Stimulated activated CD4-positive, alpha-beta T cell treated with anti-CD3 and anti-CD28 coated beads, Interleukin-2, amount 100 ng/mL, for 48 hours (primary cell): ENCODE measurements at regions not wholly inside any gene's neighbourhood (a gene's known extent, or its start where the extent isn't known, plus 50 kb on each side); places are given as distances from the start of the nearest gene placed in this dataset.
A peak's percentile ranks its signal among the peaks of the same experiment; 100 is the strongest.
"Not testable (repeated sequence)": the region's sequence is repeated elsewhere in the genome, so short reads cannot be mapped to it uniquely, and the experiment has no call there.

Source experiments
- DNase-seq, 2 donors: peaks; one replicate each; pipeline ENCODE4 v3.0.0-alpha.2; 2020

DNA sequence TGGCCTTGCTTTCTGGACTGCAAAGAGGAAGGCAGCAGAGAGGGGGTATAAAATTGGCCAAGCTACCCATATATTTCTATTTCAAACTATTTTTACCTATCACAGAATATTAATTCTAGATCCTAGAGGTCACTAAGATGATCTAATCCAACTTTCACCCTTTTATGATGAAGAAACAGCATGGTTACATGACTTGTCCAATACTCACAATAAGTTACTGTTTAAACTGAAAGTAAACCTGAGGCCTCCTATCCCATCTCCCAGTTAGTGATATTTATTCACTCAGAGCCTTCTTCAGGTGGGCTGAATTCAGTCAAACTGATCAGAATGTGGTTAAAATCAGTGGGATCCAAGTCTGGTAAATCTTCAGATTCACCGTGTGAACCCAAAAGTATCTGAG lies 1345.1 kb downstream of the XPNPEP1 start:
- no peak for DNase-seq

DNA sequence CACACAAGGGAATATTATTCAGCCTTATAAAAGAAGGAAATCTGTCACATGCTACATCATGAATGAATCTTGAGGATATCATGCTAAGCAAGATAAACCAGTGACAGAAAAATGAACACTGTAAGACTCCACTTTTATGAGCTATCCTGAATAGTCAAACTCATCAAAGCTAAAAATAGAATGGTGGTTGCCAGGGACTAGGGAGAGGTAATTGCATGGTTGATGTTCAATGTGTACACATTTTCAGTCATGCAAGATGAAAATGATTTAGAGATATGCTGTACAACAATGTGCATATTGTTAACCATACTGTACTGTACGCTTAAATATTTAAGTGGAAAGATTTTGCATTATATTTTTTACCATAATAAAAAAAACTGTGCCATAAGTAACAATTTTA lies 1349.1 kb downstream of the XPNPEP1 start:
- no peak for DNase-seq

DNA sequence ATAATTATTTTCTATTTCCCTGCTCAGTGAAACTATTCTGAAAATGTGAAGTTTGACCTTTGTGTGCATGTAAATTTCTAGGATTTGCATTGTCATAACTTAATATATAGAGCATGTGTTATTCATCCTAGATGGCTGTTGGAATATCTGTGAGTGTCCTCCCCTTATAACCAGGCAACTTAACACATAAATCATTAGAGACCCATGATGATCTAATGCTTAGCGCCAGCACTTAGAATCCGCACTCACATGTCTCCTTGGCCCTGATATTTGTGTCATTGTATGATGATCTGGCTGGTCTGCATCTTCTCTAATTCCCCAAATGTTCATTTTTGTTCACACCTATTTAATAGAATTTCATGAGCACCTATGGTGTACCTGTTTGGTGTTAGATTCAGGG lies 1354.5 kb downstream of the XPNPEP1 start:
- DNase-seq: no peak

DNA sequence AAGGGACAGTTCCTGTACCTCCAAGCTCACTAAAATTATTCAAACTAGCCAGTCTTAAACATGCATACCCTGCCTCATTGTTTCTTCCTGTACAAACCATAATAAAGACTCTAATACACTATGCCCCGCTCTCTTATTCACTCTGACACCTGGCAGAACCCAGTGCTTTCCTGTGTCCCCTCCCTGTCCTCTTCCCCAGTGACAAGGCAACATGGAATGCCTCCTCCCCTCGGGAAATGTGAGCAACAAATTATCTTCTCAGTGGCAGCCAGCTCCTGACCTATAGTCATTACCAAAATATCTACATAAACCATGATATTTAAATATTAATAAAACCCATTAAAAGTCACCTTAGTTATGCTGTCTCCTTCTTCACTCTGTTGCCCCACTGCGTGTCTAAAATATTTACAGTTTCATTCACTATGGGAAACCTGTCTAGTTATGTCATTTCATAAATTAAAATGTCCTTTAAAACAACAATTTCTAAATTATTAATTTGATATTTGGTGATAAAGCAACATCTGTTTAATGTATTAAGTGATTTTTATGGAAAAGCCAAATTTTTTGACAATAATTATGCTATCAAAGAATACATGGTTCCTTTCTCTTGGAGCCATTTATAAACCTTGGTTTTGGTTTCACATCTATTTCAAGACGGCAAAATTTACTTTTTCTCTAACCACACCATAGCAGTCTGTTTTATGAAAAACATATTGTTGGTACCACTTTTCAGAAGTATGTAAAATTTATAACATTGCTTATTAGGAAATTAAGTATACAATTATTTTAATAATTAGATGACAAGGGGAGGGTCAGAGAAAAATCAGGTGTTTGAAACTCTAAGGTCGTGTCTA lies 1355.2 kb downstream of the XPNPEP1 start:
- no peak for DNase-seq

DNA sequence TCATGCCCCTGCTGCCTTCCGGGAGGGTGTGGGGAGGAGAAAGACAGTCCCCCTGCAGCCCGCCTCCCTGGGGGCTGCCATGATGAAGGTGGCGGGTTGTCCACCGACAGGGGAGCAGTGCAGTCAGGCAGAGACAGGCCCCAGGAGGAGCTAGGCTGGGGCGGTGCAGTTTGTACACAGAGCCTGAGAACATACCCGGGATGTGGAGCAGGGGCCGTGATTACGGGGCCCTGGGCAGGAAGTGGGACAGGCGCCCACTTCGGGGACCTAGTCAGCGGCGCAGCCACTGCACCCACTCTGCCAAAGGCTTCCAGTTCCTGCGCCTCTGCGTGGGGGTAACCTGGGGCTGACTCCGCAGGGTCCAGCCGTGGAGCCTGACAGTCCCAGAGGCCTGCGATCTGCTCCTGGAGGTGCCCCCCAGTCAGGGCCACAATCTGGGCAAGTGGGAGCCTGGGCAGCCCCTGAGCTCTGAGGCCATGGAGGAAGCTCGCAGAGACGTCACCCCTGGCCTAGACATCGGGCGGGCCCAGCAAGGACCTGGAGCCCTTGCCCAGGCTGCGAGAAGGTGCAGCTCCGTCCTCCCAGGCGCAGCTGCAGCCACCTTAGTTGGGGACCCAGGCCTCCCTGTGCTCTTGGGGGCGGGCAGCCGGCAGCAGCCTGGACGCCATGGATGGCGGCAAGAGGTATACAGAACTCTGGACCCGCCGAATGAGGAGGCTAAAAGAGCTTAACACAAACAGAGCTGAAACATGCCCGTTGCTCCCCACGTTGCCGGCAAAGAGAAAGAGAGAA lies 1356.8 kb downstream of the XPNPEP1 start:
- DNase-seq: no peak

DNA sequence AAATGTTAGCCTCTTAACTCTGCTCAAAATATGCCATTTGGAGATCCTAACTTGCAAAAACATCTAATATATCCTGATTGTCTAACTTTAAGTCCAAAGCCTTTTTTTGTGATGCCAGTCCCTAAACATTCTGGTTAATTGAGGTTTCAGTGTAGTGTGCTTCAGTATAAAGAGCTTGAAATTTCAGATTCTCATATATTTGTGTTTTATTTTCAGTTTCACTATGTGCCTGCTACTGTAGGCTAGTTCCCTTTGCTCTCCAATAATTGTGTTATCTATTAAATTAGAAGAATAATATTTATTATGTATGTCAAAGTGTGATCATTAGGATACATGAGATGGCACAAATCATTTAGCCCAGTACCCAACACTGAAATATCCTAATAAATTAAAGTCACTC lies 1361.2 kb downstream of the XPNPEP1 start:
- DNase-seq: no peak

DNA sequence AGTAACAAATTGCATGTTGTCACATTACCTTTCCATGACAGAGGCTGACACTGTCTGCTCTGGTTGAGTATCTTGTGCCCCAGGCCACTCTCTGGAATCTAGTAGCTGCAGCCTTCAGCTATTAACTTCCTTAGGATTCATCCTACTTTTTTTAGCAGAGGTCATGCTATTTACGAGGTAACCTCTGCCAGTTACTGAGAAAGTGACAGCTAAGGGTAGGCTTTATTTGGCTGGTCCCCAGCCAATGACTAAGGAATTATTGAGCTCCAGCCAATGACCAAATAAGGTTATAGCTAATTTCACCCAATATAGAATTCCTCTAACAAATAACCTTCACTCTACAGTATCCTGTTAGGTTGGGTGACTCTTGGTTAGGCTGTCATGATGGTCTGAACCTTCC lies 1361.7 kb downstream of the XPNPEP1 start:
- no peak for DNase-seq

DNA sequence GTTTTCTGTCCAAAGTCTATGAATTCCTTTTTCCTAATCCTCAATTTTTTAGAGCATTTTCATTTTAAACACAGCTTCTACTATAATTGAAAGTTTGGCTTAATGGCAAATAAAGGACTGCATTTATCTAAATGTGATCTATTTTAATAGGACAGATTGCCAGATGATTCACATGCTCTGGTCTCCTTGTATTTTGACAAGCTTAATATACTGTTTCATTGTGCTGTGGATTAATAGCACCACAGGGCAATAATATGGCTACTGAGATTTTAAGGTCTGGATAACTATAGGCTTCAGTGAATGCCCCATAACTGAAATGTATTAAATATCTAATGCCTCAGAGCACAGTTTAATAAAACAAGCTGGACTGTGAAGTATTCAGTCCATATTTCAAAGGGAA lies 1362.8 kb downstream of the XPNPEP1 start:
- DNase-seq: no peak

DNA sequence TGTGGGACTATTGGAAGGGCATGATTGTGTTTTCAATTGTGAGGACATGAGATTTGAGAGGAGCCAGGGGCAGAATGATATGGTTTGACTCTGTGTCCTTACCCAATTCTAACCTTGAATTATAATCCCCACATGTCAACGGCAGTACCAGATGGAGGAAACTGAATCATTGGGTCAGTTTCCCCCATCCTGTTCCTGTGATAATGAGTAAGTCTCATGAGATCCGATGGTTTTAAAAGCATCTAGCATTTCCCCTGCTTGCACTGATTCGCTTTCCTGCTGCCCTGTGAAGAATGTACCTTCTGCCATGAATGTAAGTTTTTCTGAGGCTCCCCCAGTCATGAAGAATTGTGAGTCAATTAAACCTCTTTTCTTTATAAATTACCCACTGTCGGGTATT lies 1367.1 kb downstream of the XPNPEP1 start:
- no peak for DNase-seq

DNA sequence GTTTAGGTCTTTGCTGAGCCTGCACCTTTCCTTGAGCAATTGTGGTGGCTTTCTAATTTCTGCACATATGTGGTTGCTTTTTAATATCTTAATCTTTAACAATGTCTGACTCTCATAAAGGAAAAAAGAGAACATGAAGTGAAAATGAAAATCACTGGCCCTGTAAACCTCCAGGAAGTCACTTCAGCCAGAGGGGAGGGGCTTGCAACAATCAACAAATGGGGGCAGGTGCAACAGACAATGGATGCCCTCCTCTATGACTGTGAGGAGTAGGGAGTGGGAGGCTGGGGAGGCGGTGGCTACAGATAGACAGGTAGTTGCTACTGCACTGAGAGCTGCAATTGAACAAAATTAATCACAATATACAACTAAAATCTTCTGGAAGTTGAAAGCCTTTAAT lies 1377.4 kb downstream of the XPNPEP1 start:
- DNase-seq: no peak

DNA sequence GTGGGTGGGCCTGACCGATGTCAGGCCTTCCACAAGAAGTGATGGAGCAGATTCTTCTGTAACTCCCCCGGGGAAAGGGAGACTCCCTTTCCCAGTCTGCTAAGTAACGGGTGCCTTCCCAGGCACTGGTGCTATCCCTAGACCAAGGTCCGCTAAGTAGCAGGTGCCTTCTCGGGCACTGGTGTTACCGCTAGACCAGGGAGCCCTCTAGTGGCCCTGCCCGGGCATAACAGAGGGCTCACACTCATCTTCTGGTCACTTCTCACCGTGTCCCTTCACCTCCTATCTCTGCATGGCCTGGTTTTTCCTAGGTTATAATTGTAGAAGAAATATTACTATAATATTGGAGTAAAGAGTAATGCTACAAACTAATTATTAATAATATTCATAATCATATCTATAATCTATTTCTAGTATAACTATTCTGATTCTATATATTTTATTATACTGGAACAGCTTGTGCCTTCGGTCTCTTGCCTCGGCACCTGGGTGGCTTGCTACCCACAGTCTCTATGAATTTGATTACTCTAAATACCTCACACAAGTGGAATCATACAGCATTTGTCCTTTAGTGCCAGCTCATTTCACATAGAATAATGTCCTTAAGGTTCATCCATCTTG lies 1378.7 kb downstream of the XPNPEP1 start:
- peak; percentile 15 to 34 for DNase-seq

DNA sequence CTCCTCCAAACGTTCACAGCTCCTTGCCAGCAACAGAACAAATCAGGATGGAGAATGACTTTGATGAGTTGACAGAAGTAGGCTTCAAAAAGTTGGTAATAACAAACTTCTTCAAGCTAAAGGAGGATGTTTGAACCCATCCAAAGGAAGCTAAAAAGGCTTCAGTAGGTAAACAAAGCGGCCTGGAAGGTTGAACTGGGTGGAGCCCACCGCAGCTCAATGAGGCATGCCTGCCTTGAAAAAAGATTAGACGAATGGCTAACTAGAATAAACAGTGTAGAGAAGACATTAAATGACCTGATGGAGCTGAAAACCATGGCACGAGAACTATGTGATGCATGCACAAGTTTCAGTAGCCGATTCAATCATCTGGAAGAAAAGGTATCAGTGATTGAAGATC lies 1369.0 kb upstream of the SORCS1 start:
- DNase-seq: not testable (repeated sequence)

DNA sequence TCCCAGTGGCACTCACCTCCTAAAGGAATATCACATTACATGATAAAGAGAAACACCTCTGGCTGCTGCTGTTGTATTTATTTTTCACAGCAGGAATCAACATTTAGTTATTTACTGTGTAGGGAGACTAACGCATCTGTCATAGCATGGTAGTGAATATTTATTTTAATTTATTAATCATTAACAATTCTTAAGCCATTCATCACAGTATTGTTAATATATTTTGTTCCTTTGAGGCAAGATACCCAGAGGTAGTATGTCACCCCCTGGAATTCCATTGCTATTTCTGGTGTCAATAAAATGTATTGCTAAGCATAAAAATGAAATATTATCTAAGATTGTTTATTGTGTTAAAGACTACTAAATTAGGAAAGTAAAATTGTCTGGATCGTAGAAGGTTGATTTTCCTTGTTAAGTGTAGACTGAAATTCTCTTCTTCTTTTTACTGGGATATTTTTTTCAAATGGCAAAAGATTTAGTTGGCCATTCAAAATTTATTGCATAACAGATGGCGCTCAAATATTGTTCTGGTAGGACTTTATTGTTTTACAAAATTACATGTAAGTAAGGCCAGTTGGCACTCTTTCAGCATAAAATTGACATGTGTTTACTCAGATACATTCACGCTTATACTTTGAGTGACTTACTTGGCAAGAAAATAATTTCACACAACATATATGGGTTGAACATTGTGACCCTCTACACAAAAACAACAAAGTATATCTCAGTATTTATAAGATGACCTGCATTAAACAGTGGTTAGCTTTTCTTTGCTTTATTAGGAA lies 1358.7 kb upstream of the SORCS1 start:
- DNase-seq: no peak

DNA sequence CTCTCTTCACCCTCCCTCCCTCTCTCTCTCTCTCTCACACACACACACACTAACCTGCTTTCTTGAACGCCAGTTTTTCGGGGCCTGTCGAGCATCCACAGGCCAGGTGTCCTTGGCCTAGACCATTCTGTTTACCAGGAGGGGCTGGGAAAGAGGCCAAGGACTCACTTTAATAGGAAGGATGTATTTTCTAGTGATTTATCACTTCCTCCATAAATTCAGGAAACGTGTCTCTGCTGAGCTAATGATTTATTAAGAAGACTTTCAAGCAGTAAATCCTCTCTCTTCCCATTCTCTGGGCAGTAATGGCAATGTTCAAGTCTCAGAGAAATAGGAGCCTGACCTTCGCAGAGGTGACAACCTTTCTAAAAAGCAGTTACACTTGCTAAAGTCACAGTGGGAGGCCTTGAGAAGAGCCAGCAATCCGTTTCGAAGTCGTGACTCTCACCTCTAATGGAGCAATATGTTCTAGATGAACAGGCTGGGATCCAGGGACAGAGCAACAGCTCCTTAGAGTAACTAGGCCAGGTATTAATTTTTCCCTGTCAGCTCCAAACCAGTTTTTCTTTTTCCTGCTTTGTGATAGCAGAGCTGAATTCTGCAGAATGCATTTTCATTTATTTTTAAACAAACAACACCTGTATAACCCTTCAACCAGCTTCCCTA lies 1357.5 kb upstream of the SORCS1 start:
- no peak for DNase-seq

DNA sequence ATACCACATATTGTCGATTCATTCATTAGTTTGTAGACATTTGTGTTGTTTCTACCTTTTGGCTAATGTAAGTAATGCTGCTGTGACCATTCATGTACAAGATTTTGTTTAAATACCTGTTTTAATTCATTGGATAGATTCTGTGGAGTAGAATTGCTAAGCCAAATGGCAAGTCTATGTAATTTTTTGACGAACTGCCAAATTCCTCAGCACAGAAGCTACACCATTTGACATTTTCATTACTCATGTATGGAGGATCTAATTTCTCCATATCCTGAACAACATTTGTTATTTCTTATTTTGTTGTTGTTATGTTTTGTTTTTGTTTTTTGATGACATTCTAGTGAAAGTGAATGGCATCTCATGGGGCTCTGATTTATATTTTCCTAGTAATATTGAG lies 1351.3 kb upstream of the SORCS1 start:
- no peak for DNase-seq

DNA sequence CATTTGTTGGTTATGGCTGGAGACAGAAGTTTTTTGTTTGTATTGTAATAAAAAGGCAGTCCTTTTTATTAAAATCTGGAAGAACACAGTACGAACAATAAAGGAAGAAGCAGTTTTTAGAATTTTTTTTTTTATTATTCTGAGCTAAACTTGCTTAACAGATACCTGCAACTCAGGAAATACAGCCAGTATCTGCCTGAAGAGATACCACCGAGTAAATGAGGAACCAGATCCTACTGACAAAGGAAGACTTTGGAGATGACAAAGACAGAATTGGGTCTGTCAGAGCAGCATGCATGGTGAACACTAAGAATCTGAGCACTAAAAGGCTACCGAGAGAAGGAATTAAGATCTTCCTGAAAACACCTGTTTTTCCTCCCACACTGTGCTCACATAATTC lies 1335.9 kb upstream of the SORCS1 start:
- DNase-seq: no peak

DNA sequence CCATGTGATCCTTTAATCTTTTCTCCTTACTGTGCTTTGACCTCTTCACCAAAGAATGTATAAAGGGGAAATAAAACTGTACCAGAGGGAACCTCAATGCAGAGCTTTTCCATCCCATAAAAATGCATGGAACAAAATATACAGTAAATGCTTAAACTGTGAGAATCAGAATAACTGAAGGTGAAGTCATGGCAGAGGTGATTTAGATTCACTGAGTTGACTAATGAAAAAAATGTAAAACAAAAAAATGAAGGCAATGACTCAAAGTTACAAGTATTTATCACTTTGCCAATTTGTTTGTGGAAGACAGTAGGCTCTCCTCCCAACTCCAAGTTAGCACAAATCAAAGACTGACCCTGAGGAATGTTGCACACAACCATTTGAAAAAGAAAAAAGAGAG lies 1331.6 kb upstream of the SORCS1 start:
- DNase-seq: no peak

DNA sequence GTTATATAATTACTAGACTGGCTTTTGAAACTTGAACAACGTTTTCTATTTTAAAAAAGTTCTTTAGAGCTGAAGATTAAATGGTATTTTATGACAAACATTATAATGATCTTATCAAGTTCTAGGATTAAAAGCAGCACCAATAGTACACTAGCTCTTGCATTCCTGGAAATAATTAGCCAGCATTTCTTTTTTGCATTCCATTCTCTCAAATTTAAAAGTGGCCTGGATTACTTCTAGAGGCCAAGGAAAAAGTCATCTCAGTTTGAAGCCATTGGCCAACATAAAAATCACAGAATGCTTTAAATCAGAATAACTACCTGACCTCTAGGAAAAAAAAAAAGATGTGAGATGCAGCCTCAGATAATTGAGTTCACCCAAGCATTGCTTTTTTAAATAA lies 1326.4 kb upstream of the SORCS1 start:
- DNase-seq: no peak

DNA sequence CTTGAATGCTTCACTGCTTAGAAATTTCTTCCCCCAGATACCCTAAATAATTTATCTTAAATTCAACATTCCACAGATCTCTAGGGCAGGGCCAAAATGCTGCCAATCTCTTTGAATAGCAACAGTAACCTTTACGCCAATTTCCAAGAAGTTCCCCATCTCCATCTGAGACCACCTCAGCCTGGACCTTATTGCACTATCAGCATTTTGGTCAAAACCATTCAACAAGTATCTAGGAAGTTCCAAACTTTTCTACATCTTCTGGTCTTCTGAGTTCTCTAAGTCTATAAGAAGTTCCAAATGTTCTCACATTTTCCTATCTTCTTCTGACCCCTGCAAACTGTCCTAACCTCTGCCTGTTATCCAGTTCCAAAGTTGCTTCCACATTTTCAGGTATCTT lies 1306.9 kb upstream of the SORCS1 start:
- no peak for DNase-seq

DNA sequence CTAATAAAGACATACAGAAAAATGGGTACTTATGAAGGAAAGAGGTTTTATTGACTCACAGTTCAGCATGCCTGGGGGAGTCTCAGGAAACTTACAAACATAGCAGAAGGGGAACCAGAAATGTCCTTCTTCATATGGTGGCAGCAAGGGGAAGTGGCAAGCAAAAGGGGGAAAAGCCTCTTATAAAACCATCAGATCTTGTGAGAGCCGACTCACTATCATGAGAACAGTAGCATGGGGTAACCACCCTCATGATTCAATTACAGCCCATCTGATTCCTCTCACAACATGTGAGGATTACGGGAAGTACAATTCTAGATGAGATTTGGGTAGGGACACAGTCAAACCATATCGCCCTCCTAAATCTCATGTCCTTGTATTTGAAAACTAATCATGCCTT lies 1305.4 kb upstream of the SORCS1 start:
- no peak for DNase-seq

DNA sequence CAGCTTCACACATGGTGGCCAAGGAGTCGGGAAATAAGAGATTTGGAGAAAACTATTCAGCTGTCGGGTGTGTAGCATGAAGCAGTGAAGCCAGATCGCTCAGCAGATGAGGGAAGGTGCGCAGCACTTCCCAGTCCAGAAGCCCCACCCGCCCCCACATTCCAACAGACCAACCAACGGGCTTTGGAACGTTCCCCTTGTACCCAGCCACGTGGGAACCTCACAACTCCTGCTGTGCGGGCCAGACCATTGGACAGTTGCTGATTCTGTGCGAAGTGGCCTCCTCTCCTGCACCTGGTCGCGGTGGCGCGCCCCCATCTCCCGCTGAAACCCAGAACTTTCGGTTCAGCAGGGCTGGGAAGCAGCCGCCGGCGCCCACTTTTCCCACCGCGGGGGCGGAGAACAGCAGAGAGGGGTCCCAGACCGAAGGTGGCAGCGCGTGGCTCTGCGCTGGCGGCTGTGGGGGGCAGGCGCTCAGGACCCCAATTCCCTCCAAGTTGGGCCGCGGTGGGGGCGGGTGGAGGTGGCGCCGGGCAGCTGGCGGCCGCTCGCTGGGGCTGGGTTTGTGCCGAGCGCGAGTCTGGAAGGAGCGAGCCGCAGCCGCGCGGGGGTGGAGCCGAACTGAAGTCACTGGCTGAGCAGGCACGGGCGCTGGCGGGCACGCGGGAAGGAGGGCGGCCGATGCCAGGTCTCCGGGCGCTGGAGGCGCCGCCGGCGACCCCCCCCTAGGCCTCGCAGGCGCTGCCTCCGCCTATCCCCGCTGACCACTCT lies 1301.5 kb upstream of the SORCS1 start:
- no peak for DNase-seq

DNA sequence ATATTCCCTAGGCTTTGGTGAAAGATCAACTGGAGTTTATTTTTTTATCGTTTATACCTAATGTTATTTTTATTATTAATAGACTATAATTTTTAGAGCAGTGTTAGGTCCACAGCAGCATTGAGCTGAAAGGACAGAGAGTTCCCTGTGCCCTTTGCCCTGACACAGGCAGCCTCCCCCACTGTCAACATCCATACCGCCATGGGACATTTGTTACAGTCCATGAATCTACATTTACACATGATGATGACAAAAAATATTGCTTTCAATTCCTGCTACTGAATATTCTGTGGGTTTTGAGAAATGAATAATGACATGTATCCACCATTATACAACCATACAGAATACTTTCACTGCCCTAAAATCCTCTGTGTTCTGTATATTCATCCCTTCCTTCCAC lies 1297.5 kb upstream of the SORCS1 start:
- DNase-seq: no peak
